ENCODE measurements at regions not wholly inside any gene's neighbourhood (a gene's known extent, or its start where the extent isn't known, plus 50 kb on each side); places are given as distances from the start of the nearest gene placed in this dataset.

DNA sequence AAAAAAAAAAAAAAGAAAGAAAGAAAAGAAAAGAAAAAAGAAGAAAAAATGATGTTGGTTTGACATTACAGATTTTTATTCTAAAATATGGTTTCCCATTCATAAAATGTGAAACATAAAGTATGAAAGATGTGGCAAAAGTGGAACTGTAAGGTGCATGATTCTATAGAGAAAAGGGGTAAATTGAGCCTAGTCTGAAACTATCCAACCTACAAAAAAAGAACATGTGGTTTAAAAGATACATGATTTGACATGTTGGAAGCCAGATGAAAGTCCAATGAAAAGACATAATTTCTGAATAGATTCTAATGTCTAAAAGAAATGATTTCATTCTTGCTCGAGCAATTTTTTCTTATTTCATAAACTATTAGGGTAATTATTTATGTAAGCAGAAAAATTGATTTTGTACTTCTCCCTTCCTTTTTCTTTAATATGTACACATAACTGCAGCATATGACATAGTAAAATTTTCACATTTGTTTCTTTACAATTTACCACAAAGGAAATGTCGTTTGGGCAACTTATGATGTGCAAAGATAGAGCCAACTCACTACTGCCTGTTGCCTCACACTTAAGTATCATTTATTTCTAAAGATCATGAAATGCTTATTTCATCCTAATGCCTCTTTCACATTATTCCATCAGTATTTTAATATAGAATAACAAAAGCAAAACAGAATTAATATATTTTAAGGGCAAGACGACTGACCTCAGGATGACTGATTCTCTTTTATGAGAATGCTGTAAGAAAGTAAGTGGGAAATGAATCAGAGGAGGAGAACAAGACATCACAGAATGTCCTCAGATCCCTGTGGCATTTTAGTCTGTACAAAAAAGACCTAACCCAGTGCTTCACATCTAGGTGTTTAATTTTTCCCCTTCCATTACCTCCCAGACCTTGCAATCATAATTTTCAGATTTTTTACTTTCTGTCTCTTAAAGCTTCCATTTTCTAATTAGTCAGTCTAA, 165.8 kb upstream of the HMCN1 start:
- Histone ChIP-seq H3K9me3 (ENCODE audit: low read depth, low read length) (no peaks in the 10 kb centered on the region), H3K36me3 (ENCODE audit: insufficient read depth, low read length) (no peaks in the 10 kb centered on the region), H3K4me3 (no peak overlapping the region), H3K27ac (no peak overlapping the region; the same call in 1 of the 2 replicates), H3K9ac (ENCODE audit: insufficient read length) (no peak overlapping the region)
- TF ChIP-seq EZH2 (IDR thresholded peaks at IDR 0.05), result no peak
- TF ChIP-seq POLR2AphosphoS5 (IDR thresholded peaks at IDR 0.05; ENCODE audit: borderline replicate concordance, low read depth, low read length), result no peak
- no peak for TF ChIP-seq FOXP2 (optimal IDR thresholded peaks at IDR 0.05; ENCODE audit: control extremely low read depth, extremely low read length, insufficient read depth)
- no peak for DNase-seq (ENCODE audit: low read depth, low spot score)

DNA sequence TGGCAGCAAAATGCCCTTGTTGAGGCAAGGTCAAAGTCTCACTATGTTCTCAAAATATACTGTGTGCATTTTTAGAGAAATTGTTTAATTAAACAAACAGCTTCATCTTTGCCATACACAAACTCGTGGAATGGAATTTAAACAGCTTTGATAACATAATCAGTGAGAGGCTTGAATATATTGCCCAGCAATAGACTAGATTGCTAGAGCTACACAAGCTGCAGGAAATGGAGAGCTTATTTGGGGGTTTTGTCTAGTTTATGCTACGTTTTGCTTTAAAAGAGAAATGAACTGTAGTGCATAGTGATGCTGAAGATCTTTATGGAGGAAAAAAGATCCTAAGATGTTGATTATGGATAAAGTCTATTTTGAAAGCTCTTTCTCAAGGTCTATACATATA, 166.8 kb upstream of the HMCN1 start:
- DNase-seq (ENCODE audit: low read depth, low spot score), result no peak
- H3K9ac ChIP-seq (ENCODE audit: insufficient read length), result no peak overlapping the region
- TF ChIP-seq EZH2 (IDR thresholded peaks at IDR 0.05) (no peak), FOXP2 (optimal IDR thresholded peaks at IDR 0.05; ENCODE audit: control extremely low read depth, extremely low read length, insufficient read depth) (no peak), POLR2AphosphoS5 (IDR thresholded peaks at IDR 0.05; ENCODE audit: borderline replicate concordance, low read depth, low read length) (no peak)
- no peaks in the 10 kb centered on the region for H3K9me3 ChIP-seq (ENCODE audit: low read depth, low read length)
- H3K27ac ChIP-seq, result peak overlapping the region; percentile 1; the same call in 1 of the 2 replicates
- H3K4me3 ChIP-seq, result peak overlapping the region; percentile 48
- H3K36me3 ChIP-seq (ENCODE audit: insufficient read depth, low read length), result no peaks in the 10 kb centered on the region

- Histone ChIP-seq H3K9ac (ENCODE audit: insufficient read length) (peak overlapping the region; percentile 13), H3K27ac (peak overlapping the region; percentile 1; the same call in 1 of the 2 replicates), H3K36me3 (ENCODE audit: insufficient read depth, low read length) (no peaks in the 10 kb centered on the region), H3K9me3 (ENCODE audit: low read depth, low read length) (no peaks in the 10 kb centered on the region), H3K4me3 (peak overlapping the region; percentile 48)
- DNase-seq (ENCODE audit: low read depth, low spot score), result peak; percentile 60
- TF ChIP-seq EZH2 (IDR thresholded peaks at IDR 0.05) (no peak), FOXP2 (optimal IDR thresholded peaks at IDR 0.05; ENCODE audit: control extremely low read depth, extremely low read length, insufficient read depth) (no peak), POLR2AphosphoS5 (IDR thresholded peaks at IDR 0.05; ENCODE audit: borderline replicate concordance, low read depth, low read length) (no peak)
These were observed 167.2 kb upstream of the HMCN1 start for GRCh38 chr1:185566995-185567394.

DNA sequence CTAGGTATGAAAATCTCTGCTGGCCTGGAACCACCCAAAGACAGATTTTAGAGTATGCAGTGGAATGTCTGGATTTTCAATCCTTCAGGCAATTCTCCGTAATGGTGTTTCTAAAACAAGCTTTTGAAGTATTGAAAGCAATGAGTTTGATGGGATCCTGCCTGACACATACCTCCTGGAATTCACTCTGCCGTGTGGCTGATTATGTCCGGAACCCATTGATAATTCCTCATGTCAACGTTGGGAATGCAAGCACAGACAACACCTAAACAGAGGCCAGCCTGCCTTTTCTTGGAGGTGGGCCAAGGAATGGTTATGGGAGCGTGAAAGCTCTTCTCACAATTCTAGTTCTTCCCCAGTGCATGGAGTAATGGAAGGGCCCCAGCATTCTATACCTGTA, 168.9 kb upstream of the HMCN1 start:
- peak overlapping the region; percentile 44 for H3K27ac ChIP-seq
- H3K9me3 ChIP-seq (ENCODE audit: low read depth, low read length), result no peaks in the 10 kb centered on the region
- H3K36me3 ChIP-seq (ENCODE audit: insufficient read depth, low read length), result no peaks in the 10 kb centered on the region
- TF ChIP-seq EZH2 (IDR thresholded peaks at IDR 0.05), result no peak
- no peak for TF ChIP-seq FOXP2 (optimal IDR thresholded peaks at IDR 0.05; ENCODE audit: control extremely low read depth, extremely low read length, insufficient read depth)
- TF ChIP-seq POLR2AphosphoS5 (IDR thresholded peaks at IDR 0.05; ENCODE audit: borderline replicate concordance, low read depth, low read length), result no peak
- DNase-seq (ENCODE audit: low read depth, low spot score), result no peak
- no peak overlapping the region for H3K4me3 ChIP-seq
- H3K9ac ChIP-seq (ENCODE audit: insufficient read length), result no peak overlapping the region

GRCh38 chr1:185564816-185565215, 169.4 kb upstream of the HMCN1 start:
- no peak for DNase-seq (ENCODE audit: low read depth, low spot score)
- Histone ChIP-seq H3K9me3 (ENCODE audit: low read depth, low read length) (no peaks in the 10 kb centered on the region), H3K27ac (peak overlapping the region; percentile 44; the same call in 1 of the 2 replicates)

GRCh38 chr1:185562461-185563359, 171.5 kb upstream of the HMCN1 start:
- no peak for DNase-seq (ENCODE audit: low read depth, low spot score)
- no peak overlapping the region for H3K4me3 ChIP-seq
- TF ChIP-seq EZH2 (IDR thresholded peaks at IDR 0.05) (no peak), POLR2AphosphoS5 (IDR thresholded peaks at IDR 0.05; ENCODE audit: borderline replicate concordance, low read depth, low read length) (no peak), FOXP2 (optimal IDR thresholded peaks at IDR 0.05; ENCODE audit: control extremely low read depth, extremely low read length, insufficient read depth) (no peak)
- H3K27ac ChIP-seq, result no peak overlapping the region
- no peaks in the 10 kb centered on the region for H3K9me3 ChIP-seq (ENCODE audit: low read depth, low read length)
- H3K36me3 ChIP-seq (ENCODE audit: insufficient read depth, low read length), result no peaks in the 10 kb centered on the region
- no peak overlapping the region for H3K9ac ChIP-seq (ENCODE audit: insufficient read length)

More at GRCh38 chr1:185564816-185565215, 169.4 kb upstream of the HMCN1 start:
- Histone ChIP-seq H3K4me3 (no peak overlapping the region), H3K9ac (ENCODE audit: insufficient read length) (no peak overlapping the region), H3K36me3 (ENCODE audit: insufficient read depth, low read length) (no peaks in the 10 kb centered on the region)
- TF ChIP-seq EZH2 (IDR thresholded peaks at IDR 0.05) (no peak), FOXP2 (optimal IDR thresholded peaks at IDR 0.05; ENCODE audit: control extremely low read depth, extremely low read length, insufficient read depth) (no peak), POLR2AphosphoS5 (IDR thresholded peaks at IDR 0.05; ENCODE audit: borderline replicate concordance, low read depth, low read length) (no peak)

DNA sequence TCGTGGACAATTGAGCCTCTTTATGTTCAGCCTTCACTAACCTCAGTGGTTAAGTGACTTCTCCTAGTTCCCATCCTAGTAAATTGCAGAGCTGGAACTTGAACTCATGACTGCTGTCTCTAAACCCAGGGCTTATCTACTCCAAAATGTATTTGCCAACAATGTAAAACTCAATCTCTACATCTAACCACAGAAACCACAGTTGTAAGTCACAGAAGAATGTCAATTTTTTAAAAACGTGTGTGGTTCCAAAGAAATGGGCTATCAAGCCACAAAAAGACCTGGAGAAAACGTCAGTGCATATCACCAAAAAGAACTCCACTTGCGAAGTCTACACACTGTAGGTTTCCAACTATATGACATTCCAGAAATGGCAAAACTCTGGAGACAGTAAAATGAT, 172.6 kb upstream of the HMCN1 start:
- Histone ChIP-seq H3K4me3 (no peak overlapping the region), H3K9me3 (ENCODE audit: low read depth, low read length) (no peaks in the 10 kb centered on the region), H3K9ac (ENCODE audit: insufficient read length) (no peak overlapping the region), H3K36me3 (ENCODE audit: insufficient read depth, low read length) (no peaks in the 10 kb centered on the region), H3K27ac (no peak overlapping the region)
- DNase-seq (ENCODE audit: low read depth, low spot score), result no peak
- no peak for TF ChIP-seq EZH2 (IDR thresholded peaks at IDR 0.05)
- no peak for TF ChIP-seq POLR2AphosphoS5 (IDR thresholded peaks at IDR 0.05; ENCODE audit: borderline replicate concordance, low read depth, low read length)
- TF ChIP-seq FOXP2 (optimal IDR thresholded peaks at IDR 0.05; ENCODE audit: control extremely low read depth, extremely low read length, insufficient read depth), result no peak

GRCh38 chr1:185560760-185561159, 173.4 kb upstream of the HMCN1 start:
- Histone ChIP-seq H3K27ac (no peak overlapping the region), H3K9ac (ENCODE audit: insufficient read length) (no peak overlapping the region)

More at GRCh38 chr1:185560760-185561159, 173.4 kb upstream of the HMCN1 start:
- no peaks in the 10 kb centered on the region for H3K36me3 ChIP-seq (ENCODE audit: insufficient read depth, low read length)
- DNase-seq (ENCODE audit: low read depth, low spot score), result no peak
- no peak overlapping the region for H3K4me3 ChIP-seq
- H3K9me3 ChIP-seq (ENCODE audit: low read depth, low read length), result no peaks in the 10 kb centered on the region
- TF ChIP-seq POLR2AphosphoS5 (IDR thresholded peaks at IDR 0.05; ENCODE audit: borderline replicate concordance, low read depth, low read length), result no peak
- no peak for TF ChIP-seq FOXP2 (optimal IDR thresholded peaks at IDR 0.05; ENCODE audit: control extremely low read depth, extremely low read length, insufficient read depth)

Measured in SK-N-MC (cell line).